D721Med (cell line): ENCODE measurements at regions not wholly inside any gene's neighbourhood (a gene's known extent, or its start where the extent isn't known, plus 50 kb on each side); places are given as distances from the start of the nearest gene placed in this dataset.

ENCODE experiments used
- DNase-seq: peaks from one replicate; pipeline ENCODE4 v3.0.0; 2011; ENCODE audit warnings: low spot score; ENCODE audit not compliant: insufficient read length
- FAIRE-seq: peaks from 2 replicates; lab custom pipeline; 2011; peaks lifted over from hg19 to GRCh38; lab: Jason Lieb, UNC
- CTCF ChIP-seq: IDR thresholded peaks from 2 replicates; pipeline ENCODE4 v1.5.1; 2012; ENCODE audit warnings: mild to moderate bottlenecking, control low read depth; ENCODE audit not compliant: insufficient read depth; ENCODE audit errors: missing control alignments

- no peak for FAIRE-seq
These were observed 1632.9 kb upstream of the PABPC4L start for GRCh38 chr4:135834471-135834870.

GRCh38 chr4:135833529-135833928 is 1631.9 kb upstream of the PABPC4L start:
- no peak for TF ChIP-seq CTCF
- no peak for DNase-seq
- no peak for FAIRE-seq

More at GRCh38 chr4:135834471-135834870, 1632.9 kb upstream of the PABPC4L start:
- no peak for DNase-seq
- TF ChIP-seq CTCF: no peak

GRCh38 chr4:135824759-135825296 is 1623.2 kb upstream of the PABPC4L start:
- DNase-seq: no peak
- no peak for TF ChIP-seq CTCF
- no peak for FAIRE-seq

GRCh38 chr4:135804785-135805184 is 1603.2 kb upstream of the PABPC4L start:
- FAIRE-seq (no peak), DNase-seq (no peak)
- TF ChIP-seq CTCF: no peak

GRCh38 chr4:135777361-135777760 is 1575.8 kb upstream of the PABPC4L start:
- no peak for FAIRE-seq
- no peak for TF ChIP-seq CTCF
- no peak for DNase-seq

GRCh38 chr4:135775909-135776308 is 1574.3 kb upstream of the PABPC4L start:
- DNase-seq (no peak), FAIRE-seq (no peak)
- TF ChIP-seq CTCF: no peak

- TF ChIP-seq CTCF: no peak
- no peak for FAIRE-seq
- no peak for DNase-seq
These were observed 1568.9 kb upstream of the PABPC4L start for GRCh38 chr4:135770505-135770904.
